PC-3 (cell line): ENCODE measurements at regions not wholly inside any gene's neighbourhood (a gene's known extent, or its start where the extent isn't known, plus 50 kb on each side); places are given as distances from the start of the nearest gene placed in this dataset.

ENCODE experiments used
- ATAC-seq: fragments of 200-7000 bp; cut with Tn5 transposase; 2 replicates; pipeline ENCODE4 v1.9.1; 2020; ENCODE audit warnings: mild to moderate bottlenecking, moderate library complexity
- BruUV-seq: library from RNA; stranded (reverse); fragments of 400-500 nt; replicated peaks from 2 replicates; lab custom pipeline; 2021; lab: Mats Ljungman, UMichigan
- CTCF ChIA-PET: fragments of 300-600 bp; sonication (Branson Sonifier 250); formaldehyde crosslinking; loops from one replicate; lab custom pipeline; 2022; ENCODE audit warnings: antibody characterized with exemption; lab: Charles Lee
- POLR2A ChIA-PET: fragments of 300-600 bp; sonication (Branson Sonifier 250); formaldehyde crosslinking; loops from one replicate; lab custom pipeline; 2022; ENCODE audit warnings: antibody characterized with exemption; ENCODE audit not compliant: unreplicated experiment; lab: Charles Lee
- DNase-seq: peaks from one replicate; pipeline ENCODE4 v3.0.0-alpha.2; 2015
- H2AFZ ChIP-seq: fragments of 300-600 bp; sonication (generic); 2 replicates; pipeline ENCODE4 v1.6.0; 2016; ENCODE audit warnings: antibody characterized with exemption, low read length
- H3F3A ChIP-seq: fragments of 300-600 bp; sonication (generic); one replicate; pipeline ENCODE4 v1.6.0; 2017; ENCODE audit warnings: antibody characterized with exemption, low read length, control low read depth, mild to moderate bottlenecking; ENCODE audit not compliant: unreplicated experiment
- H3K27ac ChIP-seq: fragments of 300-600 bp; sonication (generic); 2 replicates; pipeline ENCODE4 v1.5.1; 2016; ENCODE audit warnings: mild to moderate bottlenecking, low read length
- H3K27me3 ChIP-seq: fragments of 300-600 bp; sonication (generic); 2 replicates; pipeline ENCODE4 v1.6.1; 2016; ENCODE audit warnings: low read length, mixed read lengths
- H3K36me3 ChIP-seq: fragments of 300-600 bp; sonication (generic); 2 replicates; pipeline ENCODE4 v1.6.1; 2016; ENCODE audit warnings: low read depth, mixed run types, low read length, mixed read lengths
- H3K4me1 ChIP-seq: fragments of 300-600 bp; sonication (generic); 2 replicates; pipeline ENCODE4 v1.5.1; 2016; ENCODE audit warnings: low read length; ENCODE audit not compliant: insufficient read depth
- H3K4me2 ChIP-seq: fragments of 300-600 bp; sonication (generic); 2 replicates; pipeline ENCODE4 v1.6.0; 2016; ENCODE audit warnings: low read length
- H3K4me3 ChIP-seq: fragments of 300-600 bp; sonication (generic); 2 replicates; pipeline ENCODE4 v1.5.1; 2016; ENCODE audit warnings: mild to moderate bottlenecking, low read length, mixed read lengths
- H3K79me2 ChIP-seq: fragments of 300-600 bp; sonication (generic); 2 replicates; pipeline ENCODE4 v1.6.1; 2017; ENCODE audit warnings: low read length, mixed read lengths
- H3K9ac ChIP-seq: fragments of 300-600 bp; sonication (generic); 2 replicates; pipeline ENCODE4 v1.6.0; 2016; ENCODE audit warnings: mild to moderate bottlenecking, low read length
- H3K9me2 ChIP-seq: fragments of 300-600 bp; sonication (generic); replicated peaks from 2 replicates; pipeline ENCODE4 v1.6.1; 2016; ENCODE audit warnings: mixed run types, low read length, mixed read lengths
- H3K9me3 ChIP-seq: fragments of 300-600 bp; sonication (generic); 2 replicates; pipeline ENCODE4 v1.6.1; 2016; ENCODE audit warnings: low read length, mixed read lengths
- H4K20me1 ChIP-seq: fragments of 300-600 bp; sonication (generic); 2 replicates; pipeline ENCODE4 v1.6.1; 2016; ENCODE audit warnings: low read length, mixed read lengths
- CTCF ChIP-seq: fragments of 300-600 bp; sonication (generic); conservative IDR thresholded peaks from 2 replicates; pipeline ENCODE4 v1.5.1; 2017; ENCODE audit warnings: antibody characterized with exemption, low read depth, mild to moderate bottlenecking, low read length
- EZH2 ChIP-seq: fragments of 300-600 bp; sonication (generic); IDR thresholded peaks from one replicate; pipeline ENCODE4 v1.6.1; 2017; ENCODE audit warnings: antibody characterized with exemption, mild to moderate bottlenecking, low read length; ENCODE audit not compliant: unreplicated experiment
- EZH2phosphoT487 ChIP-seq: fragments of 300-600 bp; sonication (generic); IDR thresholded peaks from 2 replicates; pipeline ENCODE4 v1.6.1; 2018; ENCODE audit warnings: mild to moderate bottlenecking, antibody characterized with exemption, low read length, borderline replicate concordance
- intact Hi-C: fragments of 100-400 bp; cut with micrococcal nuclease; formaldehyde crosslinking; loops from 2 replicates; pipeline ENCODE4 v1.9.0; 2023

GRCh38 chr9:111175350-111175749, 137.1 kb upstream of the LPAR1 start:
- no peaks in the 10 kb centered on the region for H3K9me3 ChIP-seq
- intact Hi-C loops = no loop called here
- ATAC-seq = no peak
- H3K9ac ChIP-seq = no peak overlapping the region
- no peaks in the 10 kb centered on the region for H3K36me3 ChIP-seq
- no peaks in the 10 kb centered on the region for H3K4me1 ChIP-seq
- POLR2A ChIA-PET = no interaction called here
- H3K4me3 ChIP-seq = no peak overlapping the region
- BruUV-seq = no TSS peak
- no peak for TF ChIP-seq EZH2
- TF ChIP-seq EZH2phosphoT487 = no peak
- no peak for TF ChIP-seq CTCF
- no peak overlapping the region for H3K27ac ChIP-seq
- no peaks in the 10 kb centered on the region for H4K20me1 ChIP-seq
- H3F3A ChIP-seq = no peaks in the 10 kb centered on the region
- no peak for DNase-seq
- H2AFZ ChIP-seq = no peak overlapping the region
- CTCF ChIA-PET = no interaction called here
- H3K4me2 ChIP-seq = no peak overlapping the region
- H3K27me3 ChIP-seq = no peaks in the 10 kb centered on the region
- H3K9me2 ChIP-seq = no peaks in the 10 kb centered on the region
- no peaks in the 10 kb centered on the region for H3K79me2 ChIP-seq

- no peak overlapping the region for H3K27ac ChIP-seq
- ChIA-PET CTCF (no interaction called here), POLR2A (no interaction called here)
- H3K27me3 ChIP-seq = no peaks in the 10 kb centered on the region
- H3K9ac ChIP-seq = no peak overlapping the region
- DNase-seq (no peak), ATAC-seq (no peak)
- no TSS peak for BruUV-seq
- intact Hi-C loops = no loop called here
- H3K4me1 ChIP-seq = no peaks in the 10 kb centered on the region
- no peaks in the 10 kb centered on the region for H3K9me3 ChIP-seq
- H3K4me2 ChIP-seq = no peak overlapping the region
- H4K20me1 ChIP-seq = no peaks in the 10 kb centered on the region
- H3K9me2 ChIP-seq = no peaks in the 10 kb centered on the region
- no peaks in the 10 kb centered on the region for H3K79me2 ChIP-seq
- no peaks in the 10 kb centered on the region for H3K36me3 ChIP-seq
- H2AFZ ChIP-seq = no peak overlapping the region
- TF ChIP-seq CTCF (no peak), EZH2phosphoT487 (no peak), EZH2 (no peak)
- no peak overlapping the region for H3K4me3 ChIP-seq
- H3F3A ChIP-seq = no peaks in the 10 kb centered on the region
Measured at GRCh38 chr9:111167341-111167740, 129.1 kb upstream of the LPAR1 start.

- no peaks in the 10 kb centered on the region for H3K27me3 ChIP-seq
- ATAC-seq (no peak), DNase-seq (no peak)
- no peak overlapping the region for H3K27ac ChIP-seq
- H2AFZ ChIP-seq = no peak overlapping the region
- no peaks in the 10 kb centered on the region for H3K79me2 ChIP-seq
- no peaks in the 10 kb centered on the region for H3F3A ChIP-seq
- TF ChIP-seq EZH2 = no peak
- TF ChIP-seq CTCF = no peak
- no peak for TF ChIP-seq EZH2phosphoT487
- BruUV-seq = no TSS peak
- H3K36me3 ChIP-seq = no peaks in the 10 kb centered on the region
- no peaks in the 10 kb centered on the region for H4K20me1 ChIP-seq
- CTCF ChIA-PET = no interaction called here
- no peaks in the 10 kb centered on the region for H3K9me3 ChIP-seq
- H3K4me3 ChIP-seq = no peak overlapping the region
- no peak overlapping the region for H3K4me2 ChIP-seq
- no peaks in the 10 kb centered on the region for H3K9me2 ChIP-seq
- POLR2A ChIA-PET = no interaction called here
- intact Hi-C loops = no loop called here
- H3K9ac ChIP-seq = no peak overlapping the region
- peaks cover 13% of the 10 kb centered on the region for H3K4me1 ChIP-seq
Measured at GRCh38 chr9:111163716-111164389, 125.6 kb upstream of the LPAR1 start.
